Neural crest cell (in vitro differentiated cells): ENCODE measurements at regions not wholly inside any gene's neighbourhood (a gene's known extent, or its start where the extent isn't known, plus 50 kb on each side); places are given as distances from the start of the nearest gene placed in this dataset.

Experiments
- DNase-seq: peaks from one replicate; pipeline ENCODE4 v3.0.0; 2021; ENCODE audit warnings: low read depth, mixed read lengths, low spot score
- H3K27ac Mint-ChIP-seq: one replicate; pipeline ENCODE4 v1.8.0; 2021; ENCODE audit warnings: mild to moderate bottlenecking, mixed read lengths; ENCODE audit not compliant: unreplicated experiment
- H3K27me3 Mint-ChIP-seq: 2 replicates; pipeline ENCODE4 v1.8.0; 2021; ENCODE audit warnings: low read depth, mild to moderate bottlenecking, mixed read lengths
- H3K36me3 Mint-ChIP-seq: 2 replicates; pipeline ENCODE4 v1.8.0; 2021; ENCODE audit warnings: low read depth, mild to moderate bottlenecking, mixed read lengths
- H3K4me1 Mint-ChIP-seq: 2 replicates; pipeline ENCODE4 v1.8.0; 2021; ENCODE audit warnings: mixed read lengths
- H3K4me3 Mint-ChIP-seq: one replicate; pipeline ENCODE4 v1.8.0; 2021; ENCODE audit warnings: mild to moderate bottlenecking, mixed read lengths
- H3K9me3 Mint-ChIP-seq: 2 replicates; pipeline ENCODE4 v1.8.0; 2021; ENCODE audit warnings: mixed read lengths
- TF ChIP-seq, protein P1 (sequence below): fragments of 200-600 bp; sonication (generic); conservative IDR thresholded peaks from 2 replicates; pipeline ENCODE4 v1.5.0; 2021; ENCODE audit warnings: antibody characterized with exemption, mild to moderate bottlenecking

DNA sequence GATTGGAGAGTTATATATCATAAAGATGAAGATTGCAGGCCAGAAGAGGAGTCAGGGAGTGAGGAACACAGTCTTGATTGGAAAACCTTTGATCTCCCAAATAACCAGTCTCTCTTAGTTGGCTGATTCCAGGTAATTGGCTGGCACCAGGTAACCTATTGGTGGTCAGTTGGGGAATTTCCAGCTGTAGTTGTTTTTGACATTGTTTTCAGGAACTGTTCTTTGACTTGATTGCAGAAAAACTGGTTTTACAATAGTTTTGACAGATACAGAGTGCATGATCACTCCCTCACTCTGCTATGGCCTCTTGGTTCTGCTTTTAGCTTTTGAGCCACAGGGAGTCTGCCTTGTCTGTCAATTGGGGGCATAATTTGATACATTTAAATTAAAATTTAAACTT lies 71.6 kb downstream of the ZNF641 start:
- Mint-ChIP-seq H3K27me3 (peaks cover 8% of the 10 kb centered on the region), H3K4me3 (no peak overlapping the region)
- DNase-seq, result no peak

DNA sequence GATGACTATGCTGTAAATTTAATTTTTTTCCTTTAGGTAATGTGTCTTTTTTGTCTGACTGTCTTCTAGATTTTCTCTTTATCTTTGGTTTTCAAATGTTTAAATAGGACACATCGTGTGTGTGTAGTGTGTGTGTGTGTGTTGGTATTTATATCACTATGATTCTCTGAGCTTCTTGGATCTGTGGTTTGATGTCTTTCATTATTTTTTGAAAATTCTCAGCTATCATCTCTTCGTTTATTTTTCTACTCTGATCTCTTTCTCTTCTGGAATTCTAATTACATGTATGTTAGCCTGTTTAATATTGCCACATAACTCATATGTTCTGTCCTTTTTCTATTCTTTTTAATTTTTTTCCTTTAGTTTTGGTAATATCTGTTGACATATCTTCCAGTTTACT lies 73.5 kb upstream of the OR10AD1 start:
- H3K9me3 Mint-ChIP-seq, result peaks cover 18% of the 10 kb centered on the region

More for the DNA sequence above, 71.6 kb downstream of the ZNF641 start:
- Mint-ChIP-seq H3K9me3 (peaks cover 14% of the 10 kb centered on the region), H3K36me3 (peaks cover 10% of the 10 kb centered on the region), H3K4me1 (peaks cover 4% of the 10 kb centered on the region), H3K27ac (no peak overlapping the region)
- TF ChIP-seq, protein P1, sequence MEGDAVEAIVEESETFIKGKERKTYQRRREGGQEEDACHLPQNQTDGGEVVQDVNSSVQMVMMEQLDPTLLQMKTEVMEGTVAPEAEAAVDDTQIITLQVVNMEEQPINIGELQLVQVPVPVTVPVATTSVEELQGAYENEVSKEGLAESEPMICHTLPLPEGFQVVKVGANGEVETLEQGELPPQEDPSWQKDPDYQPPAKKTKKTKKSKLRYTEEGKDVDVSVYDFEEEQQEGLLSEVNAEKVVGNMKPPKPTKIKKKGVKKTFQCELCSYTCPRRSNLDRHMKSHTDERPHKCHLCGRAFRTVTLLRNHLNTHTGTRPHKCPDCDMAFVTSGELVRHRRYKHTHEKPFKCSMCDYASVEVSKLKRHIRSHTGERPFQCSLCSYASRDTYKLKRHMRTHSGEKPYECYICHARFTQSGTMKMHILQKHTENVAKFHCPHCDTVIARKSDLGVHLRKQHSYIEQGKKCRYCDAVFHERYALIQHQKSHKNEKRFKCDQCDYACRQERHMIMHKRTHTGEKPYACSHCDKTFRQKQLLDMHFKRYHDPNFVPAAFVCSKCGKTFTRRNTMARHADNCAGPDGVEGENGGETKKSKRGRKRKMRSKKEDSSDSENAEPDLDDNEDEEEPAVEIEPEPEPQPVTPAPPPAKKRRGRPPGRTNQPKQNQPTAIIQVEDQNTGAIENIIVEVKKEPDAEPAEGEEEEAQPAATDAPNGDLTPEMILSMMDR, result no peak

DNA sequence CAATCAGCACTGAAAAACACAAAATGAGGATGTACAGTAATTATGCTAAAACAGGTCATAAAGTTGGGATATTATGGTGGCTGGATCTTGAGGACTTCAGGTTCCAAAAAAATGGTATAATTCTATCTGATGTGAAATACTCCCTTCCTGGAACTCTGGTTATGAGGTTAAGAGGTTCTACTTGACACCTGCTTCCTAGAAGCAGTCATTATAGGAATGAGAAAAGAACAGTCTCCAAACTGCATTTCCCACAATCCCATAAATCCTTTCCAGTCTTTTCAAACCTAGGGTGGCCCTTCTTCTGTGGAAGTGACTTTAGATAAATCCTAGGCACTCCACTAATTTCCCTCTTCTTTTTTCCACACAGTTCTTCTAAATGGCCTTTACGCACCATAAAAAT lies 63.7 kb upstream of the OR10AD1 start:
- no peak overlapping the region for H3K27ac Mint-ChIP-seq
- H3K4me3 Mint-ChIP-seq, result no peak overlapping the region
- peaks cover 5% of the 10 kb centered on the region for H3K27me3 Mint-ChIP-seq
- H3K36me3 Mint-ChIP-seq, result no peaks in the 10 kb centered on the region
- TF ChIP-seq, protein P1, result no peak
- H3K4me1 Mint-ChIP-seq, result peaks cover 28% of the 10 kb centered on the region
- H3K9me3 Mint-ChIP-seq, result no peaks in the 10 kb centered on the region
- DNase-seq, result no peak

More for the DNA sequence above, 73.5 kb upstream of the OR10AD1 start:
- H3K4me3 Mint-ChIP-seq, result no peak overlapping the region
- DNase-seq, result no peak
- peaks cover 14% of the 10 kb centered on the region for H3K36me3 Mint-ChIP-seq
- no peaks in the 10 kb centered on the region for H3K4me1 Mint-ChIP-seq
- peaks cover 18% of the 10 kb centered on the region for H3K27me3 Mint-ChIP-seq
- TF ChIP-seq, protein P1, result no peak
- no peak overlapping the region for H3K27ac Mint-ChIP-seq

DNA sequence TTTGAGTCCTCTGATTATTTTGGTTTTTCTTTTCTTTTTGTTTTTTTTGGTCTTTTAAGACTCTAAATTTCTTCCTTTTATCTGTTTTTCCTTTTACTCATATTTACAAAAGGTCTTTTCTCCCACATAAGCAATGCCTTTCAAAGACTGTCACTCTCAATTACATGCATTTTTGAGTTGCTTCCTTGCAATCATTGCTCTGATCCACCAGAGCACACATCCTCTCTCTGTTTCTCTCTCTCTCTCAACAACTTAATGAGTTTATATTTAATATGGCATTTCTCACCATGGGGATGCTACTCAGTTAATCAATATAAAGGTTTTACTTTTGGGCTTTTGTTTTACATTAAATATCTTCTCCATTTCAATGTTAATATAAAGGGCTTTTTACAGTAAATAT lies 62.7 kb upstream of the OR10AD1 start:
- Mint-ChIP-seq H3K27me3 (peaks cover 5% of the 10 kb centered on the region), H3K36me3 (no peaks in the 10 kb centered on the region), H3K4me1 (peaks cover 28% of the 10 kb centered on the region), H3K9me3 (no peaks in the 10 kb centered on the region), H3K27ac (peak overlapping the region; percentile 32), H3K4me3 (no peak overlapping the region)
- DNase-seq, result no peak
- TF ChIP-seq, protein P1, result no peak

DNA sequence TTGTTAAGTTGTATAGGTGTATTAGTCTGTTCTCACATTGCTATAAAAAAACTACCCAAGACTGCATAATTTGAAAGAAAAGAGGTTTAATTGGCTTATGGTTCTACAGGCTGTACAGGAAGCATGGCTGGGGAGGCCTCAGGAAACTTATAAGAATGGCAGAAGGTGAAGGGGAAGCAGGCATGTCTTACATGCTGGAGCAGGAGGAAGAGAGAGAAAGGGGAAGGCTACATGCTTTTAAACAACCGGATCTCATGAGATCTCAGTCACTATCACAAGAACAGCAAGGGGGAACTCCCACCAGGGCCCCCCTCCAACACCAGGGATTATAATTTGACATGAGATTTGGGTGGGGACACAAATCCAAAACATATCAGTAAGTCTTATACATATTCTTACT lies 60.5 kb upstream of the OR10AD1 start:
- H3K4me1 Mint-ChIP-seq, result peaks cover 28% of the 10 kb centered on the region
- no peak for DNase-seq
- H3K27me3 Mint-ChIP-seq, result peaks cover 3% of the 10 kb centered on the region
- H3K4me3 Mint-ChIP-seq, result no peak overlapping the region
- no peaks in the 10 kb centered on the region for H3K36me3 Mint-ChIP-seq
- TF ChIP-seq, protein P1, result no peak
- H3K9me3 Mint-ChIP-seq, result no peaks in the 10 kb centered on the region
- no peak overlapping the region for H3K27ac Mint-ChIP-seq

DNA sequence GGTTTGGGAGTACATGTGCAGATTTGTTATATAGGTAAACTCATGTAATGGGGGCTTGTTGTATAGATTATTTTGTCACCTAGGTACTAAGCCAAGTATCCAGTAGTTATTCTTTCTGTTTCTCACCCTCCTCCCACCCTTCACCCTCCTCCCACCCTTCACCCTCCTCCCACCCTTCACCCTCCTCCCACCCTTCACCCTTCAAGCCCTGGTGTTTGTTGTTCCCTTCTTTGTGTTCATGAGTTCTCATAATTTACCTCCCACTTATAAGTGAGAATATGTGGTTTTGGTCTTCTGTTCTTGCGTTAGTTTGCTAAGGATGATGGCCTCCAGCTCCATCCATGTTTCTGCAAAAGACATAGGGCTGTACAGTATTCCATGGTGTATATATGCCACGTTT lies 58.7 kb upstream of the OR10AD1 start:
- peaks cover 27% of the 10 kb centered on the region for H3K4me1 Mint-ChIP-seq
- TF ChIP-seq, protein P1, result no peak
- DNase-seq, result no peak

More for the DNA sequence above, 58.7 kb upstream of the OR10AD1 start:
- no peaks in the 10 kb centered on the region for H3K9me3 Mint-ChIP-seq
- no peaks in the 10 kb centered on the region for H3K36me3 Mint-ChIP-seq
- no peak overlapping the region for H3K4me3 Mint-ChIP-seq
- H3K27me3 Mint-ChIP-seq, result no peaks in the 10 kb centered on the region
- no peak overlapping the region for H3K27ac Mint-ChIP-seq
